GM21367 (cell line): ENCODE measurements at regions not wholly inside any gene's neighbourhood (a gene's known extent, or its start where the extent isn't known, plus 50 kb on each side); places are given as distances from the start of the nearest gene placed in this dataset.
"Not testable (repeated sequence)": the region's sequence is repeated elsewhere in the genome, so short reads cannot be mapped to it uniquely, and the experiment has no call there.

Experiments used
- ATAC-seq: cut with Tn5 transposase; IDR thresholded peaks from one replicate; pipeline ENCODE4 v1.9.1; 2021; ENCODE audit not compliant: unreplicated experiment

DNA sequence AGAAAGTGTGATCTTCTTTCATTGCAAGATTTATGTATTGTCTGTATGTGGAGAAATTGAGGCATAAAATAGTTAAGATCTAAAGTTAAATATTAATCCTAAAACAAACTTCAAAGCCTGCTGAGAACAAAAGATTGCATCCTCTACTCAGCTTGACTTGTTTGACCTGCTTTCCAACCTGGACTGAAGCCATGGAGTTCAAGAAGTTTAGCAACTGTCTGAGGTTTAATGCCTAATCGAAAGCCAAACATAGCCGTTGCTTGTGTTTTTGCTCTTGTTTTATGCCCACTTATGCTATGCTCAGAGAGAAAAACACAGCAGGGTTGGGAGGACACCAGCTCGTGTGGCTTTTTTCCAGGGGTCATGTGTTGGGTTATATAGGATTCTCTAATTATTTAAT is 135.6 kb downstream of the NUFIP1 start:
- no peak for ATAC-seq

DNA sequence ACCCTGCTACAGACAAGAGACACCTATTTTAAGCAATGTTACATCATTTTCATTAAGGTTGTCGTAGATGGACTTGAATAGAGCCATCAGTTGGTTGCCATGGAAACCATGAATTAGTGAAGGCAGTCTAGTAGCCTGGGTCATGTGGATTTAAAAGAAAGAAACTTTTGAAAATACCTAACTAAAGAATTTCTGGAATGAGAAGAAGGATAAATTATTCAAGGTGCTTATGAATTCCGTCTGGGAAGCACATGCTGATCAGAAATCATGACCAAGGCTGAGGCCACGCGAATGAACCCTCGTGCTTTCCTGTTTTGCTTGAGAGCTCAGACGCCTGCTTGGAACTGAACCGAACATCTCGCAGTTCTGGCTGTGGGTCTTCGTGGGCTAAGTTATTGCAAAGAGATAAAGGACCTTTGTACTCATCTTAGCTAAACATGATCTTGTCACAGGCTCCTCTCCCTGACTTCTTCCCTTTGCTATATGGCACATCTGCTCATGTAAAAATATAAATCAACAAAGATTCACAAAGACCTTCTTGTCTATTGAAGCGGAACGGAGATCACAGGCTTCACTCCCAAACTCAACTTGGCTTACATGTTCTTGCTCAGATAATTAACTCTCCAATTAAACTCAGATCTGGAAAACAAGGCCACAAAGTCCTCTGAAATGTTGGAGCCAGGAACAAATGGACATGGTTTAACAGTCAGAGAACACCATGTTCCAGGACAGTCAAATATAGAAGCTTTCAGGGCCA is 140.2 kb downstream of the NUFIP1 start:
- no peak for ATAC-seq

DNA sequence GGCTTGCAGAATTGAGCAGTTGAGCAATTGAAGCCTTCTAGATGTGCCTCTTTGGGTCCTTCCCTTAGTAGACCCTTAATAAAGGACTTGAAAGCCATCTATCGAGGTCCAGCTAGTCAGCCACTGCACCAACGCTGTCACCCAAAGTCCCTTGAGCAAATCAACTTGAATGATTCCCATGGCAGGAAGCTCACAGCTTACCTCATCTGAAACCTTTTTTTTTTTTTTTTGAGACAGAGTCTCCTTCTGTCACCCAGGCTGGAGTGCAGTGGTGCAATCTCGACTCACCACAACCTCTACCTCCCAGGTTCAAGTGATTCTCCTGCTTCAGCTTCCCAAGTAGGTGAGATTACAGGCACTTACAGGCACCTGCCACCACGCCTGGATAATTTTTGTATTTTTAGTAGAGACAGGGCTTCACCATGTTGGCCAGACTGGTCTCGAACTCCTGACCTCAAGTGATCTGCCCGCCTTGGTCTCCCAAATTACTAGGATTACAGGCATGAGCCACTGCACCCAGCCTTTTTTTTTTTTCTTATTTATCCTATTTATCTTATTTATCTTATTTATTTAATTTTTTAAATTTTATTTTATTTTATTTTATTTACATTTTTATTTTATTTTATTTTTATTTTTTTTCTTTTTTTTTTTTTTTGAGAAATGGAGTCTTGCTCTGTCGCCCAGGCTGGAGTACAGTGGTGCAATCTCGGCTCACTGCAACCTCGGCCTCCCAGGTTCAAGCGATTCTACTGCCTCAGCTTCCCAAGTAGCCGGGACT is 143.8 kb downstream of the NUFIP1 start:
- not testable (repeated sequence) for ATAC-seq

DNA sequence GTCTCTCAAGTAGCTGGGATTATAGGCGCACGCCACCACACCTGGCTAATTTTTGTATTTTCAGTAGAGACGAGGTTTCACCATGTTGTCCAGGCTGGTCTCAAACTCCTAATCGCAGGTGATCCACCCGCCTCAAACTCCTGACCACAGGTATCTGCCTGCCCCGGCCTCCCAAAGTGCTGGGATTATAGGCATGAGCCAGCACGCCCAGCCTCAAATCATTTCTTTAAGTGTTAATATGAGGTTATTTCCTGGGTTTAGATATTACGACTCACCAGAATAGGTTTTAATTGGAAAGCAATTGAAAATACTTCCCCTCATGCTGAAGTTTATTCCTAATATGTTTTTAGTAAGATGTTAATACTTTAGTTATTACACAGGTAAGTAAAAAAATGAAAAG is 144.5 kb downstream of the NUFIP1 start:
- ATAC-seq: no peak

DNA sequence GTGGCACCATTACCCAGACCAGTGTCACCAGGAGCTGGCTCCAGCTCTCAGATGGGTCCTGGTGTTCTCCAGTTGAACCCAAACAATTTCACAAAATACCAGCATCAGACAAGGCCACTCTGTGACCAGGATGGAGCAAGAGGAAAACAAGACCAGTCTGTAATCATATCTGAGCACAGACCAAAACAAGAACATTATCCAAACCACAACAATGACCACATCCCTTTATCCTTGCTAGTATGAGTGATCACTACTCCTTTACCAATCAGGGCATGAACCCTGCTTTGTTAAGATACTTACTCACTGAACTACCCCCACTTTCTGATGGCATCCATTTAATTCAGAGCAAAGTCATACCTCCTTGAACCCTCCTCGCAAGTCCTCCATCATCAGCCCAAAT is 145.9 kb downstream of the NUFIP1 start:
- no peak for ATAC-seq

DNA sequence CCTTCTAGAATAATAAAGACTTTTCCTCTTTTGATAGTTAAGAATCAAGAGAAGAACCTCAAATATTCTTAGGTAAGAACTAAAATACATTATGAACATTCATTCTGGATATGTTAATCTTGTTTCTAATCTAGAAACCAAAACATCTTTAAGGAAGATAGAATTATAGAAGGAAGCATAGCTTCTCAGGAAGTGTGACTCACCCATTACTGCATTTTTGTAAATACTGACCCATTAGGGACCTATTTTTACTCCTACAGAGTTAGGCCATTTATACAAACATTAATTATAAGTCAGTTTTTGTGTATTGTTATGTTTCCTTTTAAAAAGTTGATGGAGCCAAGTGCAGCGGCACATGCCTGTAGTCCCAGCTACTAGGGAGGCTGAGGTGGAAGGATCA is 147.1 kb downstream of the NUFIP1 start:
- no peak for ATAC-seq

DNA sequence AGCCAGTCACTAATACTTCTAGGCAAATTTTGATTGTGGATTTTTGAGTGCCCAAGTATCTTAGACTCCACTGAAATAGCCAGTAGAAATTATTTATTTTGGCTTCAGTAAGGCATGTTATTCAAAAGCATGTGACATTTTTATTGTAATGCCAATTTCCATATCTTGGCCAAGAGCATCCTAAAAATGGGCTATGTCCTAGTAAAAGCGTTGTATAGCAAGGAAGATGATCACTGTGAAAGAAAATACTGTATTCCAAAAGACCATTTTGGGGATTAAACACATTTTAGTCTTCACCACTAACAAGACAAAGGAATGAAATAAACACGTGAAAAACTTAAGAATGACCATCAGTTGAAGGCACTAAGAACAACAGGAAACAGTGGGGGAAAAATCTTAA is 149.1 kb downstream of the NUFIP1 start:
- no peak for ATAC-seq

DNA sequence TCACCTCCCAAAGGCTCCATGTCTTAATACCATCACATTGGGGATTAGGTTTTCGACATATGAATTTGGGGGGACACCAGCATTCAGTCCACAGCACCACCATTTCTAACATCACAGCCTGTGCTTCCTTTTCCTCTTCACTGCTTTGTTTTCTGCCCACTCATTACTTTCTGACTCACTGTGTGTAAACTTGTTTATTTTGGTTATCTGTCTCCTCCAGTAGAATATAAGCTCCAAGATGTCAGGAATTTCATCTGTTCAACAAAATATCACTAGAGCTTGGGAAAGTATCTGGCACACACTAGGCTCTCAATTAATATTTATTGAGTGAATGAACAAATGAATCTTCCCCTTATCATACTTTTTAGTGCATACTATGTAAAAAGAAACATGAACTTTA is 152.0 kb downstream of the NUFIP1 start:
- no peak for ATAC-seq

DNA sequence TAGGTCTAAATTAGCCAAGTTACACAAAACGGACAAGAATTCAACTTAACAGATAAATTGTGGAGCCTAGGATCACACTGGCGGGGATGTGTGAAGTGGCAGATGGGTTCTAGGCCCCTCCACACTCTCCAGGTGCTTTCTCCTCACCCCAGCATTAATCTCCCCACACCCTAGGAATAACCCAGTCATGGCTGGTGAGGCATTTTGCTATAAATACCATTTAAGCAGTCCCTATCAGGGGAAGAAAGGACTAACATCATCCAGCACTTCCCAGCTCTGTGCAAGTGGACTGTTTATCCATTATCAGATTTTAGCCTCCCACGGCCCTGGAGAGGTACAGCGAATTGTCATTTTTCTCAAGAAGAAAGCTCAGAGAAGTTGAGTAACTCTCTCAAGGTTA is 154.9 kb downstream of the NUFIP1 start:
- ATAC-seq: no peak

DNA sequence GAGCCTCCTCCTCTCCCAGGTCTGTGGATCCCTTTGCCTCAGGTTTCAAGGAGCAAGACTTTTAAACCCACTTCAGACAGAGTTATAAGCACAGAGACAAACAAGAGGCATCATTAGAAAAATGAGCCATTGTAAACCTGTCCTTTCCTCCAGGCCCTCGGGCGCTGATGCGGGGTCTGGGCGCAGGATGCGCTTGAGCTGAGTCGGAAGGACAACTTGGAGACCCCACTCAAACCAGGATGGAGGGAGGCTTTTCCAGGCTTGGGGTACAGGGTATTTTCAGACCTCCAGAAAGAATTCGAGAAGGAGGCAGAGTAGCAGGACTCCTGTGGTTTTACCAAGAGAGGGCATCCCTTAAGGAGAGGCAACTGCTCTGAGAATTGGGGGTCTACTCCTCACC is 155.6 kb downstream of the NUFIP1 start:
- no peak for ATAC-seq

DNA sequence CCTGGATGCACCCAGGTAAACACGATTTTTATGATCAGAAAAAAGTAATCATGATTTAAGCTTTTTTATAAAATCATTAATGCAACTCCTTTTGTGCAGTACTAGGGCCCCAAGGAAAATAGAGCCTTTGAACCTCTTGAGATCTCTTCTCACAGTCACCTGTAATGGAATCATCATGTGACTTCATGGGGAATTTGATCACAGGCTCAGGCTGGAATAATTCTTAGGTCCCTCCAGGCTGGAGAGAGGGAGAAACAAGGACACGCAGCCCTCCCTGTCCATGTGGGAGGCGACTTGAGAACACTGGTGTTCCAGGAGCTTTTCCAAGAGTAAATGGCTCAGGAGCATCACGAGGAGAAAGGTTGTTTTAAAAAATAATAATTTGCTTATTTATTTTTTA is 156.1 kb downstream of the NUFIP1 start:
- no peak for ATAC-seq

DNA sequence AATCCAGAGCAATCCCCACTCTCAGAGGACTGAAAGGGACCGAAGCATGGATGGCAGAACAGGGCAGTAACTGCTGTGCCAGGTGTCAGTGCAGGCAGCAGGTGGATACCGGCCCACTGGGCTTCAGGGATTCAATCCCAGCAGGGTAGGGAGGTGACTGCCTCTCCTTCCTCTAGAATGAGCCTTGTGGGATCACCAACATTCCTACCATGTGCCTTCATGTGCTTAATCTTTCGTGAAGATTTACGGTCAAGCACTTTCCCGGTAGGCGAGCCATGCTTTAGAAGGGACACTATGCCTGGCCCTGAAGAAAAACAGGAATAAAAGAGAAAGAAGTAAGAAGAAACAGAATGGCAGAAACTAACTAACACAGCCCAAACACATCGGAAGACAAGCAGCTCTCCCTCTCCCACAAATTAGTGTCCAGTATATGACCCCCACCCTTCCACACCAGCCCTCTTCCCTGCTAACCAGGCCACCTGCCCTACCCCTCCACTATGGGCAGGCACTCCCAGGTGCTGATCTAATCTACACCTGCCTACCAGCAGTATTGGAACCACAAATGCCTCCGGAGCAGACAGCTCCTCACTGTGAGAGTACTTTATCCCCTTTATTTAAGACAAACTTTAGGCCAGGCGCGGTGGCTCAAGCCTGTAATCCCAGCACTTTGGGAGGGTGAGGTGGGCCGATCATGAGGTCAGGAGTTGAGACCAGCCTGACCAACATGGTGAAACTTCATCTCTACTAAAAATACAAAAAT is 162.5 kb downstream of the NUFIP1 start:
- ATAC-seq: no peak

DNA sequence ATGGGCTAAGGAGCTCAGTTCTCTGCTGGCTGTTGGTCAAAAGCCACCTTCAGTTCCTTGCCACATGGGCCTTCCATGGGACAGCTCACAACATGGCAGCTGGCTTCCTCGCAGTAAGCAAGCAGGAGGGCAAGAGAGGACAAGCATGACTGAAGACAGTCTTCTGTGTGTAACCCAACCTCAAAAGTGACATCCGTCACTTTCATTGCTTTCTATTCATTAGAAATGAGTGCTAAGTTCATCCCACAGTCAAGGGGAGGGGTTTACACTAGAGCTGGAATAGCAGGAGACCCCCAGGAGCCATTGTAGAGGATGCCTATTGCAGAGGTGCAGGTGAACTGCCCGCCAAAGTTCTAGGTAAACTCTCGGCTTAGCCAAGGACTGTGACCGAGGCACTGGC is 163.3 kb downstream of the NUFIP1 start:
- ATAC-seq: no peak

DNA sequence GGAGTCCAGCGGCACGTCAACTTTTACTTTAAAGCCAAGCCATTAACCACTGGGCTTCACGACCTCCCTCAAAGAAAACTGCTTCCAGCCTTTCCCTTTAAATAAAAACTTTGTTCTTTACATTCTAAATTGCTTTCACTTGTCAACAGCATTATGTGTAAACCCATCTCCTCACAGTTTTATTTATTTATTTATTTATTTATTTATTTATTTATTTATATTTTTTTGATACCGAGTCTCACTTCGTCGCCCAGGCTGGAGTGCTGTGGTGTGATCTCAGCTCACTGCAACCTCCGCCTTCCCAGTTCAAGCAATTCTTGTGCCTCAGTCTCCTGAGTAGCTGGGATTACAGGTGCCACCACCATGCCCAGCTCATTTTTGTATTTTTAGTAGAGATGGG is 165.7 kb downstream of the NUFIP1 start:
- not testable (repeated sequence) for ATAC-seq

DNA sequence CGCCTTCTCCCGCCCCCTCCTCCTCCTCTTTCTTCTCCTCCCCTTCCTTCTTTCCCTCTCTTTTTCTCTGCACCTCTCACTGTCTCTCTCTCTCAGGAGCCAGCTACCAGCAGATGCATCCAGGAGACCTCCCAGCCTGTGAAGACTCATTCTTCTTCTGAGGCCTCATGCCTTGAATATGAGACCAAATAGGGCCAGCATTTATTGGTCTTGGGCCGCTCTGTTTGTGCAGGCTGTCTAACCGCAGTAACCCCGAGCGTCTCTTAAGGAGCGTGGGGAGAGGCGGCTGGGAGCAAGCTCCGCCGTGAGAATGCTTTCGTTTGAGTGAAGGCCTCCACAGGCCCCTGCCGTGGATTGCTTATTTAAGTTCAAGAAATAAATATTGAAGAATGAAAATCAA is 167.0 kb downstream of the NUFIP1 start:
- no peak for ATAC-seq

DNA sequence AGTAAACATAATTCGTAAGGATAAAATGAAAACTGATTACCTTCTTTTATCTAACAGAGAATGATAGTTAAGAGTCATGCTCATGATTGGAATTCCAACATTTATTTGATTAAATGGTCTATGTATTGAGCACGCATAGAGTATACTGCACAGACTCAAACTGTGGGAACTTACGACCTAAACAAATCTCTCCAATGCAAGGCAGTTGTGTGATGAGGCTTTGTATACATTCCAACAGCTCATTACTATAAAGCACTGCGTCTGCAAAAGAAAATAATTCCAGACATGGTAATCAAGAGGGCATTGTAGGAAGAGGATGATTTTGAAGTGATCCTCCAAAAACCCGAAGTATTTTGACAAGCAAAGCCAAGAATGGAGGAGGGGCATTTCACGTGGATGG is 169.5 kb downstream of the NUFIP1 start:
- ATAC-seq: no peak

DNA sequence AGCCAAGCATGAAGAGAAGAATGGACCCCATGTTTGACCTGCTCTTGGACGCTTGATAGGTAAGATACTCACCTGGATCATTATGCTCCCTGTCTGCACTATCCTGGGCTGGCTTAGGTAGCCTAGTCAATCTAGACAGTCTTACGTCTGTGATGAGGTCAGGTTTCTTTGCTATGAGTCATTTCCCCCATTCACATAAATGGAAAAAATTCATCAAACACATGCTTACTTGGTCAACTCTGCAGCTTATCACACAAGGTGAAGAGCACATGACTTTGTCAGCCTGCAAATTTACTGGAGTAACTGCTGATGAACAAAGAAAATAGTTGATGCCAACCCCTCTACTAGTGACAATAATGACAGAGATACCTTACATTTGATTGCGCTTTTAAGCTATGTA is 170.0 kb downstream of the NUFIP1 start:
- ATAC-seq: no peak

DNA sequence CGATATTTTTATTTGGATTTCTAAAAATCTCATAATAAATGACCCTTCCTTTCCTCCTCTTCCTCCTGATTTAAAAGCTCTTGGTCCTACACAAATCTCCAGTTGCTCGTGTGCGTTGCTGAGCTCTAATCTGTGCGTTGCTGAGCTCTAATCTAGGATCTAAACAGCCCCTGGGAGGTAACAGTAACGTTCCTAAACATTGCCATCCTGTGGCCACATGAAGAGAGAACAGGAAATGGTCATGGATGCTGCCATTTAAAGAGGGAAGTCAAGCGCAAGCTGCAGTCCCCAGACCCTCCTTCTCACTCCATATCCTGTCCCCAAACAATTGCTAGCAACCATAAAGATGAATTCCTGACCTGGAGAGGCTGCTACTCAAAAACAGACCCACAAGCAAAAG is 170.8 kb downstream of the NUFIP1 start:
- ATAC-seq: no peak

DNA sequence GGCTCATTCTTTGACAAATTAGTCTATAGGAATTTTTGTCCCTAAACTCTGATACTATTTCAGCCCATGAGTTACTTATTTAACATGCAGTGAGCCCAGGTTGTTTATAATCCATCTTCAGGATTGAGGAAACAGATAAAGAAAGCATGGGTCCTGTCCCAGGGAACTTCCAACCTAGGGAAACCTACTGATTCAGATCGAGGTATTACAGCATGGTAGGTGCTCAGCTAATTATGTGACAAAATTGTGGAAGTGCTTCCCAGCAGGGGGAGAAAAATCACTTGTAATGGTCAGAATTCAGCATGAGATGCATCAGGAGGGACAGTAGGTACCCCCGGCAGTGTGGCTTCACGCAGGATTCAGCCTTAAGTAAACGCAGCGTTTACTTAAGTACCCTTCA is 171.3 kb downstream of the NUFIP1 start:
- ATAC-seq: no peak

DNA sequence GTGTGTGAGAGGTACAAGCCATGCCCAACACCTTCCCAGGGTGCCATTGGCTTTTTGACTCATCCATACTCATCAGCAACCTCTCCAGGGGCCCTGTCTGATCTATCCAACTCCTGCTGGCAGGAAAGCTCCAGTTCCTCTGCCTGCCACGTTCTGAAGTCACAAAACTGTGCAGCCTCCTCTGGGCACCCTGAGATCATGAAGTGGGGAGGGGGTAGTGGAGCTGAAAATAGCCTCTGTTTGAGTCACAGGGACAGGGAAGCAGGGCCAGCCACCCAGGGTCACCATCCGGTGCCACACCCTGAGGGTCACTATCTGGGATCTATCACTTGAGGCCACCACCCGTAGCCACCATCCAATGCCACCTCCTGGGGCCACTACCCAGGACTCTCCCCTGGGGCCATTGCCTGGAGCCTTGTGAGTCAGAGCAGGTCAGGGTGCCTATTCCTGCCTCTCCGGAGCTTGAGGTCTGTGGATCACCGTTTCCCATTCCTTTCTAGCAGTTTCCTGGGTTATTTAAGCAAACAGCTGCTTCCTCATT is 172.1 kb downstream of the NUFIP1 start:
- ATAC-seq: no peak

DNA sequence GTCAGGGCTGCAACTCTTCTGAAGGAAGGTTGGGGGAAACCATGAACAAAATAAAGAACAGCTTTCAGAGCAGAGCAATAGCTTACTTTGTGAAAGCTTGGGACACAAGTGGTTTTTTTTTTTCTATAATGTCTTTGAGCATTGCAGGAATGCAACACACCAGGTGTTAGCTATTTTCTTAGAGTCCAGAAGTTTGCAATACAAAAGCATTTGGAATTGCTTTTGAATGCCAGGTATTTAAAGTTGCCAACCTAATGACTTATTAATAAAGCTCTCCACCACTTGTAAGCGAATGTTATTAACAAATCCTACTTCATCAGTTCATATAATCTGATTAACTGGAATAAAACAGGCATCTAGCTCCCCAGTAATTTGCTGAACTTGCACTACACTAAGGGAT is 172.6 kb downstream of the NUFIP1 start:
- no peak for ATAC-seq

DNA sequence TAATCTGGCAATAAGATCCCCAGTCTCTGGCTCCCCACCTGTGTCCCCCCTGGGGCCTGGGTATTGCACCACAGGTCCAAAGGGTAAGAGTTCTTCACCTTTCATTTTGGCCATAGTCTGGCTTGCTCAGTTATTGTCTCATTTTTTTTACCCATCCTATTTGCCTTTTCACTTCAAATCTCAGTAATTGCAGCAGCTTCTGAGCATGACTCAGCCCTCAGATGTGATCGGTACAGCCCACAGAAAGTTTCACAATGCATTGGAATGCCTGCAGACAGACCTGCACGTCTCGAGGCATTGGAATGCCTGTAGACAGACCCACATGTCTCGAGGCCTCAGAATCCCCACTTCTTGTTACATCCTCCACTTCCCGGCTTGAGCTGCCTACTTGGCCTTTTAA is 173.6 kb downstream of the NUFIP1 start:
- no peak for ATAC-seq
